ENCODE measurements at regions not wholly inside any gene's neighbourhood (a gene's known extent, or its start where the extent isn't known, plus 50 kb on each side); places are given as distances from the start of the nearest gene placed in this dataset.

DNA sequence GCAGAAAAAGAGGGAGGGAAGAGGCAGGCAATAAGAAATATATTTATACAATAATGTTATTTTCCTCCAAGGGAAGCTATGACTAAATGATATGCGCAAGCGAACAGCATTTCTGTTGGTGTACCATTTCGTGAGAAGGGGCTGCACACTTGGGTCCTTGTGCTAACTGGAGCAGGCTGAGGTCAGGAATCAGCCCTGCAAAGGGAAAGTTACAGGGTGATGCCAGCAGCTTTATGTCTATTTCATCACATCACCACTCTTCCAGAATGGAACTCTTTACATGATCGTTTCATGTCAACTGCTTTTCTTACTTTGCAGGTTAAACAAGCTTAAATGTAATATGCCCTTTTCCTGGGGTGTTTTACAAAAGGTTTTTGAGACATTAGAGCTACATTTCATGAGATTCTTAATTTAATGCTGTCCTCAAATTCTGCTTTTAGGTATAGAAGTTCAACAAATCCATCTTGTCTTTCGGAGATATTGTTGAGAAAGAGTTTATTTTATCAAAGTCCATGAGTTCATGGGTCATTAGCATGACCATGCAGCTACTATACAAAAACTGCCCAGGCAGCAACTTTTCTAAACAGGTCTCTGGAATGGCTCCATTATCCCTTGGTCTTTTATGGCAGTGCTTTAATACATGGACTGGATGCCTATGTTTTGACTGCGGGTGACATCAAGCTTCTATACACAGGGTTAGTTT lies 443.8 kb downstream of the TENT5A start:
- no peak for TF ChIP-seq EZH2 (IDR thresholded peaks at IDR 0.05; ENCODE audit: borderline replicate concordance, low read length)
- TF ChIP-seq, protein P1, sequence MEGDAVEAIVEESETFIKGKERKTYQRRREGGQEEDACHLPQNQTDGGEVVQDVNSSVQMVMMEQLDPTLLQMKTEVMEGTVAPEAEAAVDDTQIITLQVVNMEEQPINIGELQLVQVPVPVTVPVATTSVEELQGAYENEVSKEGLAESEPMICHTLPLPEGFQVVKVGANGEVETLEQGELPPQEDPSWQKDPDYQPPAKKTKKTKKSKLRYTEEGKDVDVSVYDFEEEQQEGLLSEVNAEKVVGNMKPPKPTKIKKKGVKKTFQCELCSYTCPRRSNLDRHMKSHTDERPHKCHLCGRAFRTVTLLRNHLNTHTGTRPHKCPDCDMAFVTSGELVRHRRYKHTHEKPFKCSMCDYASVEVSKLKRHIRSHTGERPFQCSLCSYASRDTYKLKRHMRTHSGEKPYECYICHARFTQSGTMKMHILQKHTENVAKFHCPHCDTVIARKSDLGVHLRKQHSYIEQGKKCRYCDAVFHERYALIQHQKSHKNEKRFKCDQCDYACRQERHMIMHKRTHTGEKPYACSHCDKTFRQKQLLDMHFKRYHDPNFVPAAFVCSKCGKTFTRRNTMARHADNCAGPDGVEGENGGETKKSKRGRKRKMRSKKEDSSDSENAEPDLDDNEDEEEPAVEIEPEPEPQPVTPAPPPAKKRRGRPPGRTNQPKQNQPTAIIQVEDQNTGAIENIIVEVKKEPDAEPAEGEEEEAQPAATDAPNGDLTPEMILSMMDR (IDR thresholded peaks at IDR 0.05; ENCODE audit: low read length), result no peak

Data from OCI-LY1 (cell line).